Adrenal gland (tissue), 9 donors: ENCODE measurements at regions not wholly inside any gene's neighbourhood (a gene's known extent, or its start where the extent isn't known, plus 50 kb on each side); places are given as distances from the start of the nearest gene placed in this dataset.

Experiments used
- DNase-seq, 7 donors: peaks; one replicate each; pipeline ENCODE4 v3.0.0-alpha.2; 2019 to 2020
- H3K27ac ChIP-seq, 5 donors: fragments of 200-600 bp; sonication (generic) in 4 of 5; 1 replicate in 3 of 5; 2 replicates in 2 of 5; pipeline versions ENCODE4 v1.5.1 to v1.8.0; 2016 to 2020; ENCODE audit warnings: mild to moderate bottlenecking in 1 of 5
- H3K27me3 ChIP-seq: fragments of 200-600 bp; 2 replicates; pipeline ENCODE4 v1.8.0; 2021
- H3K36me3 ChIP-seq, 2 donors: fragments of 200-600 bp; replicated peaks in 1 of 2; 1 replicate in 1 of 2; 2 replicates in 1 of 2; pipeline versions ENCODE4 v1.5.1 to v1.8.0; 2018 to 2022
- H3K4me1 ChIP-seq, 2 donors: fragments of 200-600 bp; replicated peaks in 1 of 2; 1 replicate in 1 of 2; 2 replicates in 1 of 2; pipeline versions ENCODE4 v1.5.1 to v1.8.0; 2018 to 2021
- H3K4me3 ChIP-seq, 4 donors: fragments of 200-600 bp; sonication (generic) in 3 of 4; one replicate each; pipeline ENCODE4 v1.5.1; 2016 to 2018
- H3K9me3 ChIP-seq, 3 donors: fragments of 200-600 bp; sonication (generic) in 1 of 3; replicated peaks in 1 of 3; 1 replicate in 2 of 3; 2 replicates in 1 of 3; pipeline versions ENCODE4 v1.5.1 to v1.8.0; 2016 to 2021
- CTCF ChIP-seq, 6 experiments: fragments of 450-650 bp in 4 of 6; fragments of 200-600 bp in 2 of 6; sonication (generic) in 1 of 6; IDR thresholded peaks; 1 replicate in 5 of 6; 2 replicates in 1 of 6; pipeline versions ENCODE4 v1.5.1 to v1.8.0; 2016 to 2021; ENCODE audit warnings: antibody characterized with exemption in 6 of 6, mild to moderate bottlenecking in 2 of 6, moderate library complexity in 1 of 6
- POLR2A ChIP-seq, 2 donors: fragments of 450-650 bp; IDR thresholded peaks; one replicate each; pipeline ENCODE4 v1.6.1; 2017; ENCODE audit warnings: antibody characterized with exemption in 2 of 2, mild to moderate bottlenecking in 2 of 2, moderate library complexity in 1 of 2
- WGBS, 4 donors: extraction: QIAGEN DNeasy Blood & Tissue Kit in 2 of 4; methylation state at CpG; one replicate each; pipeline versions ENCODE4 v1.1.5 to v1.1.7; 2013 to 2017; 5-methylcytosine and 5-hydroxymethylcytosine counted together
- intact Hi-C, 2 donors: fragments of 100-400 bp; cut with DNase I; formaldehyde crosslinking; loops; one replicate each; pipeline versions ENCODE4 v1.14.1 to v1.15.0; 2022 to 2023
- donor health status: healthy with polysubstance abuse.
- donor health status: Bipolar disorder and iron deficiency.
- donor health status: DM: yes; HTN: yes; CAD: no.
- donor health status: DM: no; HTN: no; CAD: no.
- donor health status: DM: no; HTN: no; CAD: no.

GRCh38 chr1:5734996-5735395 lies 257.2 kb downstream of the NPHP4 start:
- intact Hi-C loops: no loop called here
- no peak for DNase-seq

GRCh38 chr1:5734414-5734813 lies 257.8 kb downstream of the NPHP4 start:
- TF ChIP-seq POLR2A (IDR thresholded peaks at IDR 0.05) (no peak), CTCF (IDR thresholded peaks at IDR 0.05) (no peak)
- no peaks in the 10 kb centered on the region for H3K9me3 ChIP-seq
- 65 to 81% (median 67%) methylated on average over 7 to 8 of the region's 8 CpGs for WGBS, 4 donors
- H3K27ac ChIP-seq: no peak overlapping the region
- no peaks in the 10 kb centered on the region for H3K36me3 ChIP-seq
- peaks cover 7% of the 10 kb centered on the region for H3K27me3 ChIP-seq
- DNase-seq: no peak
- no peak overlapping the region for H3K4me3 ChIP-seq
- intact Hi-C loops: no loop called here
- no peaks in the 10 kb centered on the region for H3K4me1 ChIP-seq

More at GRCh38 chr1:5734996-5735395, 257.2 kb downstream of the NPHP4 start:
- TF ChIP-seq POLR2A (IDR thresholded peaks at IDR 0.05): no peak
- no peak for TF ChIP-seq CTCF (IDR thresholded peaks at IDR 0.05)
- no peaks in the 10 kb centered on the region for H3K4me1 ChIP-seq
- no peak overlapping the region for H3K4me3 ChIP-seq
- no peaks in the 10 kb centered on the region for H3K9me3 ChIP-seq
- 60 to 65% (median 63%) methylated on average over 7 to 8 of the region's 8 CpGs for WGBS, 4 donors
- no peaks in the 10 kb centered on the region for H3K36me3 ChIP-seq
- no peak overlapping the region for H3K27ac ChIP-seq
- H3K27me3 ChIP-seq: peaks cover 7% of the 10 kb centered on the region

GRCh38 chr1:5733596-5733995 lies 258.6 kb downstream of the NPHP4 start:
- Histone ChIP-seq H3K4me1 (no peaks in the 10 kb centered on the region), H3K4me3 (no peak overlapping the region), H3K27ac (no peak overlapping the region), H3K36me3 (no peaks in the 10 kb centered on the region), H3K27me3 (peaks cover 7% of the 10 kb centered on the region), H3K9me3 (no peaks in the 10 kb centered on the region)
- intact Hi-C loops: no loop called here
- DNase-seq: no peak
- no peak for TF ChIP-seq POLR2A (IDR thresholded peaks at IDR 0.05)
- no peak for TF ChIP-seq CTCF (IDR thresholded peaks at IDR 0.05)
- WGBS, 4 donors: 80 to 90% (median 86%) methylated on average over 9 to 13 of the region's 13 CpGs

- intact Hi-C loops: no loop called here
- Histone ChIP-seq H3K4me1 (no peaks in the 10 kb centered on the region), H3K36me3 (no peaks in the 10 kb centered on the region)
Measured at GRCh38 chr1:5731110-5731423, 261.2 kb downstream of the NPHP4 start.

More at GRCh38 chr1:5731110-5731423, 261.2 kb downstream of the NPHP4 start:
- peaks cover 7% of the 10 kb centered on the region for H3K27me3 ChIP-seq
- TF ChIP-seq CTCF (IDR thresholded peaks at IDR 0.05) (no peak), POLR2A (IDR thresholded peaks at IDR 0.05) (no peak)
- H3K27ac ChIP-seq: no peak overlapping the region
- WGBS, 4 donors: 78 to 80% (median 79%) methylated on average over 3 to 5 of the region's 5 CpGs
- no peaks in the 10 kb centered on the region for H3K9me3 ChIP-seq
- DNase-seq: no peak
- H3K4me3 ChIP-seq: no peak overlapping the region
